Activated CD8-positive, alpha-beta memory T cell treated with anti-CD3 and anti-CD28 coated beads for 36 hours (primary cell): ENCODE measurements at regions not wholly inside any gene's neighbourhood (a gene's known extent, or its start where the extent isn't known, plus 50 kb on each side); places are given as distances from the start of the nearest gene placed in this dataset.

Experiments
- CTCF ChIA-PET: fragments of 350-600 bp; sonication (Branson Sonifier 250); formaldehyde crosslinking; loops from one replicate; lab custom pipeline; 2021; ENCODE audit warnings: antibody characterized with exemption; lab: Charles Lee
- POLR2A ChIA-PET: fragments of 350-600 bp; sonication (Branson Sonifier 250); formaldehyde crosslinking; loops from one replicate; lab custom pipeline; 2021; ENCODE audit warnings: antibody characterized with exemption; lab: Charles Lee

GRCh38 chr6:134532694-134533624 is 215.0 kb upstream of the SGK1 start:
- ChIA-PET CTCF (no interaction called here), POLR2A (no interaction called here)

GRCh38 chr6:134531611-134532010 is 213.7 kb upstream of the SGK1 start:
- CTCF ChIA-PET = no interaction called here
- POLR2A ChIA-PET = no interaction called here

GRCh38 chr6:134531188-134531551 is 213.3 kb upstream of the SGK1 start:
- ChIA-PET CTCF (interaction anchor here (0.9 kb wide), 1 partner anchor 8 kb away, joined by 3 read pairs; no protein-coding TSS in a partner anchor), POLR2A (no interaction called here)

GRCh38 chr6:134529921-134530320 is 212.0 kb upstream of the SGK1 start:
- POLR2A ChIA-PET = no interaction called here

GRCh38 chr6:134529305-134529704 is 211.4 kb upstream of the SGK1 start:
- CTCF ChIA-PET = no interaction called here
- POLR2A ChIA-PET = no interaction called here

More at GRCh38 chr6:134529921-134530320, 212.0 kb upstream of the SGK1 start:
- CTCF ChIA-PET = interaction anchor here (0.6 kb wide), 1 partner anchor 382 kb away, joined by 3 read pairs; no protein-coding TSS in a partner anchor

- ChIA-PET CTCF (interaction anchor here (0.9 kb wide), 1 partner anchor 8 kb away, joined by 3 read pairs; no protein-coding TSS in a partner anchor), POLR2A (no interaction called here)
Observed at GRCh38 chr6:134527108-134527787, 209.3 kb upstream of the SGK1 start.

- ChIA-PET CTCF (no interaction called here), POLR2A (no interaction called here)
Observed at GRCh38 chr6:134525190-134525868, 207.4 kb upstream of the SGK1 start.

GRCh38 chr6:134523903-134524650 is 206.2 kb upstream of the SGK1 start:
- POLR2A ChIA-PET = interaction anchor here (0.8 kb wide), 1 partner anchor 345 kb away, joined by 8 read pairs; no protein-coding TSS in a partner anchor
- CTCF ChIA-PET = no interaction called here

- ChIA-PET POLR2A (interaction anchor here (0.8 kb wide), 1 partner anchor 344 kb away, joined by 8 read pairs; no protein-coding TSS in a partner anchor), CTCF (interaction anchor here (0.6 kb wide), 1 partner anchor 91 kb away, joined by 3 read pairs; no protein-coding TSS in a partner anchor)
Observed at GRCh38 chr6:134523051-134523450, 205.1 kb upstream of the SGK1 start.

GRCh38 chr6:134521116-134521501 is 203.2 kb upstream of the SGK1 start:
- ChIA-PET CTCF (no interaction called here), POLR2A (interaction anchor here (0.6 kb wide), 1 partner anchor 107 kb away, joined by 5 read pairs; no protein-coding TSS in a partner anchor)

- CTCF ChIA-PET = no interaction called here
- POLR2A ChIA-PET = interaction anchor here (0.6 kb wide), 1 partner anchor 106 kb away, joined by 5 read pairs; no protein-coding TSS in a partner anchor
Observed at GRCh38 chr6:134520181-134521115, 202.5 kb upstream of the SGK1 start.

GRCh38 chr6:134519465-134519864 is 201.6 kb upstream of the SGK1 start:
- ChIA-PET POLR2A (no interaction called here), CTCF (no interaction called here)

- ChIA-PET CTCF (no interaction called here), POLR2A (no interaction called here)
Observed at GRCh38 chr6:134517868-134518267, 200.0 kb upstream of the SGK1 start.

GRCh38 chr6:134517145-134517658 is 199.3 kb upstream of the SGK1 start:
- CTCF ChIA-PET = no interaction called here

GRCh38 chr6:134516582-134516981 is 198.7 kb upstream of the SGK1 start:
- POLR2A ChIA-PET = no interaction called here
- CTCF ChIA-PET = no interaction called here

More at GRCh38 chr6:134517145-134517658, 199.3 kb upstream of the SGK1 start:
- POLR2A ChIA-PET = no interaction called here

GRCh38 chr6:134515986-134516385 is 198.1 kb upstream of the SGK1 start:
- ChIA-PET CTCF (no interaction called here), POLR2A (no interaction called here)

GRCh38 chr6:134512981-134513391 is 195.1 kb upstream of the SGK1 start:
- POLR2A ChIA-PET = no interaction called here
- CTCF ChIA-PET = no interaction called here
